H9 (cell line): ENCODE measurements at regions not wholly inside any gene's neighbourhood (a gene's known extent, or its start where the extent isn't known, plus 50 kb on each side); places are given as distances from the start of the nearest gene placed in this dataset.

ENCODE experiments used
- DNase-seq: peaks from one replicate; pipeline ENCODE4 v3.0.0-alpha.2; 2017
- H2AFZ ChIP-seq: one replicate; pipeline ENCODE4 v1.6.1; 2013; ENCODE audit warnings: mild to moderate bottlenecking, low read length, control low read depth, moderate library complexity
- H2AK5ac ChIP-seq: 2 replicates; pipeline ENCODE4 v1.6.1; 2013; ENCODE audit warnings: low read length, control low read depth, mixed read lengths; ENCODE audit not compliant: insufficient read length
- H2BK120ac ChIP-seq: one replicate; pipeline ENCODE4 v1.6.1; 2013; ENCODE audit warnings: low read depth, mild to moderate bottlenecking, low read length, control low read depth, inconsistent platforms; ENCODE audit not compliant: poor library complexity, severe bottlenecking
- H2BK12ac ChIP-seq: 2 replicates; pipeline ENCODE4 v1.6.1; 2013; ENCODE audit warnings: low read length, control low read depth, mixed read lengths, low read depth; ENCODE audit not compliant: insufficient read length
- H2BK15ac ChIP-seq: 2 replicates; pipeline ENCODE4 v1.6.1; 2013; ENCODE audit warnings: low read depth, low read length, control low read depth
- H2BK20ac ChIP-seq: one replicate; pipeline ENCODE4 v1.6.1; 2013; ENCODE audit warnings: low read depth, mild to moderate bottlenecking, low read length, control low read depth, inconsistent platforms; ENCODE audit not compliant: poor library complexity, severe bottlenecking
- H2BK5ac ChIP-seq: 2 replicates; pipeline ENCODE4 v1.6.1; 2013; ENCODE audit warnings: low read length, control low read depth, mixed read lengths; ENCODE audit not compliant: insufficient read length
- H3K14ac ChIP-seq: 2 replicates; pipeline ENCODE4 v1.6.1; 2013; ENCODE audit warnings: low read length, control low read depth; ENCODE audit not compliant: insufficient read depth
- H3K18ac ChIP-seq: 2 replicates; pipeline ENCODE4 v1.6.1; 2013; ENCODE audit warnings: low read depth, mild to moderate bottlenecking, mixed read lengths, low read length, control low read depth; ENCODE audit not compliant: insufficient read length
- H3K23ac ChIP-seq: 2 replicates; pipeline ENCODE4 v1.6.1; 2013; ENCODE audit warnings: low read length, control low read depth, mixed read lengths, low read depth; ENCODE audit not compliant: insufficient read length
- H3K23me2 ChIP-seq: 2 replicates; pipeline ENCODE4 v1.6.1; 2013; ENCODE audit warnings: low read depth, mild to moderate bottlenecking, mixed read lengths, low read length, control low read depth; ENCODE audit not compliant: insufficient read length, poor library complexity, severe bottlenecking
- H3K27ac ChIP-seq: 2 replicates; pipeline ENCODE4 v1.5.1; 2013; ENCODE audit warnings: low read length, control low read depth, mixed read lengths, low read depth; ENCODE audit not compliant: insufficient read length
- H3K27me3 ChIP-seq: 2 replicates; pipeline ENCODE4 v1.6.1; 2013; ENCODE audit warnings: low read length, control low read depth, inconsistent platforms; ENCODE audit not compliant: insufficient read depth
- H3K4ac ChIP-seq: 2 replicates; pipeline ENCODE4 v1.6.1; 2013; ENCODE audit warnings: low read depth, mild to moderate bottlenecking, control low read depth, inconsistent platforms, low read length, moderate library complexity
- H3K4me1 ChIP-seq: 2 replicates; pipeline ENCODE4 v1.6.1; 2013; ENCODE audit warnings: low read length, control low read depth, inconsistent platforms; ENCODE audit not compliant: insufficient read depth
- H3K4me2 ChIP-seq: 2 replicates; pipeline ENCODE4 v1.6.1; 2013; ENCODE audit warnings: low read length, control low read depth, mixed read lengths; ENCODE audit not compliant: insufficient read length, insufficient read depth
- H3K56ac ChIP-seq: 2 replicates; pipeline ENCODE4 v1.6.1; 2013; ENCODE audit warnings: low read depth, mild to moderate bottlenecking, mixed read lengths, low read length, control low read depth; ENCODE audit not compliant: insufficient read length
- H3K79me1 ChIP-seq: 2 replicates; pipeline ENCODE4 v1.6.1; 2013; ENCODE audit warnings: low read depth, mild to moderate bottlenecking, moderate library complexity, low read length, control low read depth, inconsistent platforms; ENCODE audit not compliant: insufficient read depth, poor library complexity, severe bottlenecking
- H3K79me2 ChIP-seq: 2 replicates; pipeline ENCODE4 v1.6.1; 2013; ENCODE audit warnings: low read length, control low read depth, inconsistent platforms; ENCODE audit not compliant: insufficient read depth
- H3K9ac ChIP-seq: 2 replicates; pipeline ENCODE4 v1.6.1; 2013; ENCODE audit warnings: low read length, control low read depth, mixed read lengths; ENCODE audit not compliant: insufficient read length; ENCODE audit errors: extremely low read depth
- H3K9me3 ChIP-seq: one replicate; pipeline ENCODE4 v1.6.1; 2013; ENCODE audit warnings: low read depth, low read length, inconsistent platforms; ENCODE audit not compliant: control insufficient read depth
- H3T11ph ChIP-seq: one replicate; pipeline ENCODE4 v1.6.1; 2013; ENCODE audit warnings: mild to moderate bottlenecking, low read length, control low read depth, inconsistent platforms
- H4K20me1 ChIP-seq: one replicate; pipeline ENCODE4 v1.6.1; 2013; ENCODE audit not compliant: control insufficient read depth, insufficient read length, insufficient read depth
- H4K5ac ChIP-seq: 2 replicates; pipeline ENCODE4 v1.6.1; 2013; ENCODE audit warnings: low read depth, mild to moderate bottlenecking, mixed read lengths, low read length, control low read depth; ENCODE audit not compliant: insufficient read length
- H4K8ac ChIP-seq: replicated peaks from 2 replicates; pipeline ENCODE4 v1.6.1; 2013; ENCODE audit warnings: low read length, control low read depth, mixed read lengths, low read depth; ENCODE audit not compliant: insufficient read length
- H4K91ac ChIP-seq: 2 replicates; pipeline ENCODE4 v1.6.1; 2013; ENCODE audit warnings: low read depth, mild to moderate bottlenecking, moderate library complexity, mixed read lengths, low read length, control low read depth; ENCODE audit not compliant: insufficient read length
- H3K27ac Mint-ChIP-seq, 3 experiments: 2 replicates in 2 of 3; 3 replicates in 1 of 3; pipeline ENCODE4 v1.8.0; 2020 to 2021; ENCODE audit warnings: mixed read lengths in 3 of 3, mild to moderate bottlenecking in 1 of 3, moderate library complexity in 1 of 3
- H3K27me3 Mint-ChIP-seq: 2 replicates; pipeline ENCODE4 v1.8.0; 2021; ENCODE audit warnings: low read depth, mild to moderate bottlenecking, moderate library complexity, mixed read lengths
- H3K36me3 Mint-ChIP-seq, 3 experiments: 2 replicates in 2 of 3; 3 replicates in 1 of 3; pipeline ENCODE4 v1.8.0; 2020 to 2021; ENCODE audit warnings: low read depth in 3 of 3, mixed read lengths in 3 of 3; ENCODE audit not compliant: insufficient read depth in 1 of 3
- H3K4me1 Mint-ChIP-seq, 2 experiments: 2 replicates each; pipeline ENCODE4 v1.8.0; 2020; ENCODE audit warnings: mixed read lengths in 2 of 2
- H3K4me3 Mint-ChIP-seq, 2 experiments: 2 replicates in 1 of 2; 3 replicates in 1 of 2; pipeline ENCODE4 v1.8.0; 2020 to 2021; ENCODE audit warnings: mild to moderate bottlenecking in 2 of 2, mixed read lengths in 2 of 2, moderate library complexity in 1 of 2
- H3K9me3 Mint-ChIP-seq, 2 experiments: 2 replicates in 1 of 2; 3 replicates in 1 of 2; pipeline ENCODE4 v1.8.0; 2020; ENCODE audit warnings: mild to moderate bottlenecking in 2 of 2, mixed read lengths in 2 of 2, moderate library complexity in 1 of 2
- CTCF ChIP-seq: fragments of 200-600 bp; sonication (generic); conservative IDR thresholded peaks from 3 replicates; pipeline ENCODE4 v1.8.0; 2021; ENCODE audit warnings: antibody characterized with exemption, mild to moderate bottlenecking
- WGBS: extraction: QIAGEN DNeasy Blood & Tissue Kit; methylation state at CpG from one replicate; pipeline ENCODE4 v1.1.7; 2013; ENCODE audit warnings: missing lambda C conversion rate, low lambda C conversion rate, mixed read lengths; ENCODE audit not compliant: insufficient read length; ENCODE audit errors: extremely low coverage; 5-methylcytosine and 5-hydroxymethylcytosine counted together

GRCh38 chr17:71759422-71760060 lies 361.3 kb upstream of the SOX9 start:
- Histone ChIP-seq H4K91ac (no peak overlapping the region), H2BK120ac (no peak overlapping the region), H2BK5ac (no peak overlapping the region), H3K23ac (no peak overlapping the region), H3K23me2 (no peaks in the 10 kb centered on the region), H3K4me1 (no peaks in the 10 kb centered on the region), H3K9me3 (no peaks in the 10 kb centered on the region), H3K18ac (no peak overlapping the region), H2BK20ac (no peak overlapping the region), H2BK15ac (no peak overlapping the region), H3T11ph (no peak overlapping the region), H4K8ac (no peak overlapping the region), H3K27me3 (no peaks in the 10 kb centered on the region), H3K4ac (no peak overlapping the region), H3K56ac (no peak overlapping the region), H3K14ac (no peak overlapping the region), H2AFZ (no peak overlapping the region), H3K79me1 (no peaks in the 10 kb centered on the region), H3K79me2 (no peaks in the 10 kb centered on the region), H2BK12ac (no peak overlapping the region), H2AK5ac (no peak overlapping the region), H4K5ac (no peak overlapping the region), H3K4me2 (no peak overlapping the region), H4K20me1 (no peaks in the 10 kb centered on the region), H3K9ac (no peak overlapping the region), H3K27ac (no peak overlapping the region)
- Mint-ChIP-seq H3K4me1 (no peaks in the 10 kb centered on the region), H3K27ac (no peak overlapping the region), H3K27me3 (no peaks in the 10 kb centered on the region), H3K9me3 (no peaks in the 10 kb centered on the region), H3K4me3 (no peak overlapping the region), H3K36me3 (no peaks in the 10 kb centered on the region)
- DNase-seq: no peak
- WGBS: no CpG with 5 or more reads among the region's 8 CpGs
- no peak for TF ChIP-seq CTCF
